MM.1S (cell line): ENCODE measurements at regions not wholly inside any gene's neighbourhood (a gene's known extent, or its start where the extent isn't known, plus 50 kb on each side); places are given as distances from the start of the nearest gene placed in this dataset.

Experiments
- DNase-seq: peaks from one replicate; pipeline ENCODE4 v3.0.0-alpha.2; 2015
- H2AFZ ChIP-seq: fragments of 300-600 bp; sonication (generic); 2 replicates; pipeline ENCODE4 v1.6.0; 2016; ENCODE audit warnings: antibody characterized with exemption, low read length
- H3F3A ChIP-seq: fragments of 300-600 bp; sonication (generic); 2 replicates; pipeline ENCODE4 v1.6.1; 2016; ENCODE audit warnings: mild to moderate bottlenecking, antibody characterized with exemption, low read length, moderate library complexity, mixed read lengths; ENCODE audit not compliant: insufficient read depth
- H3K27ac ChIP-seq: fragments of 300-600 bp; sonication (generic); 2 replicates; pipeline ENCODE4 v1.5.1; 2016; ENCODE audit warnings: mild to moderate bottlenecking, low read length
- H3K27me3 ChIP-seq: fragments of 300-600 bp; sonication (generic); replicated peaks from 2 replicates; pipeline ENCODE4 v1.6.0; 2016; ENCODE audit warnings: low read length; ENCODE audit not compliant: insufficient read depth
- H3K36me3 ChIP-seq: fragments of 300-600 bp; sonication (generic); replicated peaks from 2 replicates; pipeline ENCODE4 v1.6.1; 2016; ENCODE audit warnings: mild to moderate bottlenecking, low read length, mixed read lengths; ENCODE audit not compliant: insufficient read depth
- H3K4me1 ChIP-seq: fragments of 300-600 bp; sonication (generic); 2 replicates; pipeline ENCODE4 v1.6.1; 2016; ENCODE audit warnings: low read length, mixed read lengths
- H3K4me2 ChIP-seq: fragments of 300-600 bp; sonication (generic); 2 replicates; pipeline ENCODE4 v1.6.0; 2016; ENCODE audit warnings: low read depth, low read length
- H3K4me3 ChIP-seq: fragments of 300-600 bp; sonication (generic); 2 replicates; pipeline ENCODE4 v1.5.1; 2016; ENCODE audit warnings: low read length, mixed read lengths
- H3K79me2 ChIP-seq: fragments of 300-600 bp; sonication (generic); 2 replicates; pipeline ENCODE4 v1.6.1; 2016; ENCODE audit warnings: mixed run types, low read length, mixed read lengths
- H3K9ac ChIP-seq: fragments of 300-600 bp; sonication (generic); 2 replicates; pipeline ENCODE4 v1.6.1; 2016; ENCODE audit warnings: low read length, mixed read lengths
- H3K9me2 ChIP-seq: fragments of 300-600 bp; sonication (generic); replicated peaks from 2 replicates; pipeline ENCODE4 v1.6.1; 2016; ENCODE audit warnings: mild to moderate bottlenecking, low read length, mixed read lengths; ENCODE audit not compliant: insufficient read depth
- H3K9me3 ChIP-seq: fragments of 300-600 bp; sonication (generic); replicated peaks from 2 replicates; pipeline ENCODE4 v1.6.1; 2016; ENCODE audit warnings: mild to moderate bottlenecking, low read length, mixed read lengths; ENCODE audit not compliant: insufficient read depth
- H4K20me1 ChIP-seq: fragments of 300-600 bp; sonication (generic); 2 replicates; pipeline ENCODE4 v1.6.1; 2016; ENCODE audit warnings: mild to moderate bottlenecking, low read length, moderate library complexity, mixed read lengths; ENCODE audit not compliant: insufficient read depth
- EZH2 ChIP-seq: fragments of 300-600 bp; sonication (generic); optimal IDR thresholded peaks from 2 replicates; pipeline ENCODE3; 2017; ENCODE audit warnings: low read depth, mild to moderate bottlenecking, antibody characterized with exemption, low read length, mixed read lengths
- EZH2phosphoT487 ChIP-seq: fragments of 300-600 bp; sonication (generic); IDR thresholded peaks from 2 replicates; pipeline ENCODE4 v1.6.1; 2018; ENCODE audit warnings: antibody characterized with exemption, low read length
- TF ChIP-seq, protein P1 (sequence below): fragments of 300-600 bp; sonication (generic); IDR thresholded peaks from 2 replicates; pipeline ENCODE4 v1.5.1; 2016; ENCODE audit warnings: antibody characterized with exemption, low read length, mixed read lengths

DNA sequence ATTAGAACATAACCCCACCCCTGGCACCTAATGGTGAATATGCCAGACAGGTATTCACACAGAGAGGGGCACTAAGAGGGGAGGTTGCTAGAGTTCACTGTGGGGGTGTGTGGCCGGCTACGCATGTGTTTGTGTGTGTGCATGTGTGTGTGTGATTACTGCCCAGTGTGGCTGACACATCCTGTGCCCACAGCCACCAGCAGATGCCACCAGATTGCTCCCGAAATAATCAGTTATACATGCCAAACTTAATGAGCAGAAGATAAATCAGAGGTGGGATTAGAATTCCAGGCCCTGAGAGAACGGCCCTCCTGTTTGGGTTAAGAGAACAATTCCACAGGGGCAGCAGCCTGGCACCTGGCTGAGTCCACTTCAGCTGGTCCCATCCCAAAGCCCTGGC is 91.8 kb upstream of the TBCA start:
- TF ChIP-seq EZH2 = no peak
- TF ChIP-seq, protein P1, sequence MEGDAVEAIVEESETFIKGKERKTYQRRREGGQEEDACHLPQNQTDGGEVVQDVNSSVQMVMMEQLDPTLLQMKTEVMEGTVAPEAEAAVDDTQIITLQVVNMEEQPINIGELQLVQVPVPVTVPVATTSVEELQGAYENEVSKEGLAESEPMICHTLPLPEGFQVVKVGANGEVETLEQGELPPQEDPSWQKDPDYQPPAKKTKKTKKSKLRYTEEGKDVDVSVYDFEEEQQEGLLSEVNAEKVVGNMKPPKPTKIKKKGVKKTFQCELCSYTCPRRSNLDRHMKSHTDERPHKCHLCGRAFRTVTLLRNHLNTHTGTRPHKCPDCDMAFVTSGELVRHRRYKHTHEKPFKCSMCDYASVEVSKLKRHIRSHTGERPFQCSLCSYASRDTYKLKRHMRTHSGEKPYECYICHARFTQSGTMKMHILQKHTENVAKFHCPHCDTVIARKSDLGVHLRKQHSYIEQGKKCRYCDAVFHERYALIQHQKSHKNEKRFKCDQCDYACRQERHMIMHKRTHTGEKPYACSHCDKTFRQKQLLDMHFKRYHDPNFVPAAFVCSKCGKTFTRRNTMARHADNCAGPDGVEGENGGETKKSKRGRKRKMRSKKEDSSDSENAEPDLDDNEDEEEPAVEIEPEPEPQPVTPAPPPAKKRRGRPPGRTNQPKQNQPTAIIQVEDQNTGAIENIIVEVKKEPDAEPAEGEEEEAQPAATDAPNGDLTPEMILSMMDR = no peak
- TF ChIP-seq EZH2phosphoT487 = no peak
- Histone ChIP-seq H3K9me2 (no peaks in the 10 kb centered on the region), H3F3A (no peaks in the 10 kb centered on the region), H3K4me2 (no peak overlapping the region), H3K27me3 (no peaks in the 10 kb centered on the region), H3K36me3 (no peaks in the 10 kb centered on the region), H3K27ac (no peak overlapping the region), H4K20me1 (no peaks in the 10 kb centered on the region), H3K79me2 (no peaks in the 10 kb centered on the region), H3K4me1 (no peaks in the 10 kb centered on the region), H3K4me3 (no peak overlapping the region), H2AFZ (no peak overlapping the region), H3K9ac (no peak overlapping the region), H3K9me3 (no peaks in the 10 kb centered on the region)
- DNase-seq = no peak

DNA sequence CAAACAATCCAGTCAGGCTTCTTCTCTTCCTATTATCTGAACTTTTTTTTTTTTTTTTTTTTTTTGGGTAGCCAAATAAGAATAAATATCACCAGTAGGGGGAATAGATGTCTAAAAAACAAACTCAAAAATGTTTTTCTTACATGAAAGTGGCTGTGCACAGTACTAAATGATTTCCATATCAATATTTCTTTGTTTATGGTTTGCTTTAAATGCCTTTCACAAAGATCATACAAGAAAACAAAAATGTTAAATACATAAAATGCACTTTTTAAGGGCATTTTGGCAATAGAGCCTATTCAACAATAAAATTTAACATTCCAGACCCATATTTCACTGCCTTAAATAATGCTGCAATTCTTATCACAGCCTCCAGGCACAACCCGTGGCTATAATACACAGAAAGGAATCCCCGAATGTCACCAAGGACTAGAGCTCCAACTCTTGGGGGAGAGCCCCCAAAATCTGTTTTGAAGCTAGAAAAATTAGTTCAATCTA is 91.1 kb upstream of the TBCA start:
- Histone ChIP-seq H3K27me3 (no peaks in the 10 kb centered on the region), H3K9me2 (no peaks in the 10 kb centered on the region), H4K20me1 (no peaks in the 10 kb centered on the region), H3K4me3 (no peak overlapping the region), H3K9ac (no peak overlapping the region), H3K4me2 (no peak overlapping the region), H3K9me3 (no peaks in the 10 kb centered on the region), H3K79me2 (no peaks in the 10 kb centered on the region), H3K36me3 (no peaks in the 10 kb centered on the region), H3F3A (no peaks in the 10 kb centered on the region), H3K27ac (no peak overlapping the region), H3K4me1 (no peaks in the 10 kb centered on the region), H2AFZ (no peak overlapping the region)
- TF ChIP-seq EZH2 (no peak), EZH2phosphoT487 (no peak)
- TF ChIP-seq, protein P1 = peak; percentile 8; the same call in 1 of the 2 replicates
- DNase-seq = no peak

- Histone ChIP-seq H4K20me1 (no peaks in the 10 kb centered on the region), H3K27ac (no peak overlapping the region), H3K4me3 (no peak overlapping the region), H3F3A (no peaks in the 10 kb centered on the region), H2AFZ (no peak overlapping the region), H3K27me3 (no peaks in the 10 kb centered on the region), H3K4me2 (no peak overlapping the region), H3K9me3 (no peaks in the 10 kb centered on the region), H3K36me3 (no peaks in the 10 kb centered on the region), H3K9me2 (no peaks in the 10 kb centered on the region), H3K4me1 (no peaks in the 10 kb centered on the region), H3K79me2 (no peaks in the 10 kb centered on the region), H3K9ac (no peak overlapping the region)
- DNase-seq = no peak
- TF ChIP-seq EZH2phosphoT487 (no peak), EZH2 (no peak)
- TF ChIP-seq, protein P1 = no peak
Observed at GRCh38 chr5:77866198-77866597, 90.1 kb upstream of the TBCA start.
